Tongue (tissue), 1 donor: ENCODE measurements at regions not wholly inside any gene's neighbourhood (a gene's known extent, or its start where the extent isn't known, plus 50 kb on each side); places are given as distances from the start of the nearest gene placed in this dataset.

ENCODE experiments used
- DNase-seq: peaks from one replicate; pipeline ENCODE4 v3.0.0-alpha.2; 2015

GRCh38 chr10:126787201-126787600 is 116.7 kb upstream of the C10orf90 start:
- no peak for DNase-seq

- no peak for DNase-seq
Observed at GRCh38 chr10:126795318-126795717, 109.9 kb upstream of the DOCK1 start.

- DNase-seq: peak; percentile 27
Observed at GRCh38 chr10:126798649-126799048, 106.6 kb upstream of the DOCK1 start.

GRCh38 chr10:126803394-126803793 is 101.8 kb upstream of the DOCK1 start:
- DNase-seq: no peak

GRCh38 chr10:126804396-126804795 is 100.8 kb upstream of the DOCK1 start:
- DNase-seq: no peak

GRCh38 chr10:126806498-126806897 is 98.7 kb upstream of the DOCK1 start:
- DNase-seq: no peak

GRCh38 chr10:126806991-126807702 is 98.1 kb upstream of the DOCK1 start:
- no peak for DNase-seq

- no peak for DNase-seq
Observed at GRCh38 chr10:126808103-126808502, 97.1 kb upstream of the DOCK1 start.

GRCh38 chr10:126813432-126813831 is 91.8 kb upstream of the DOCK1 start:
- no peak for DNase-seq

GRCh38 chr10:126833542-126833941 is 71.7 kb upstream of the DOCK1 start:
- DNase-seq: no peak

- no peak for DNase-seq
Observed at GRCh38 chr10:126836009-126836408, 69.2 kb upstream of the DOCK1 start.

- no peak for DNase-seq
Observed at GRCh38 chr10:126838316-126838715, 66.9 kb upstream of the DOCK1 start.

- DNase-seq: no peak
Observed at GRCh38 chr10:126839094-126839761, 66.0 kb upstream of the DOCK1 start.

GRCh38 chr10:126840576-126841135 is 64.6 kb upstream of the DOCK1 start:
- DNase-seq: no peak

- no peak for DNase-seq
Observed at GRCh38 chr10:126841341-126841895, 63.8 kb upstream of the DOCK1 start.

- DNase-seq: no peak
Observed at GRCh38 chr10:126842356-126842755, 62.9 kb upstream of the DOCK1 start.

- no peak for DNase-seq
Observed at GRCh38 chr10:126842836-126843235, 62.4 kb upstream of the DOCK1 start.

GRCh38 chr10:126843299-126843934 is 61.8 kb upstream of the DOCK1 start:
- no peak for DNase-seq

GRCh38 chr10:126844406-126844805 is 60.8 kb upstream of the DOCK1 start:
- DNase-seq: no peak

- no peak for DNase-seq
Observed at GRCh38 chr10:126846469-126846868, 58.8 kb upstream of the DOCK1 start.

- DNase-seq: no peak
Observed at GRCh38 chr10:126846959-126847358, 58.3 kb upstream of the DOCK1 start.

GRCh38 chr10:126847666-126848065 is 57.6 kb upstream of the DOCK1 start:
- DNase-seq: no peak

GRCh38 chr10:126849646-126850045 is 55.6 kb upstream of the DOCK1 start:
- DNase-seq: no peak
